ENCODE measurements at regions not wholly inside any gene's neighbourhood (a gene's known extent, or its start where the extent isn't known, plus 50 kb on each side); places are given as distances from the start of the nearest gene placed in this dataset.
"Not testable (repeated sequence)": the region's sequence is repeated elsewhere in the genome, so short reads cannot be mapped to it uniquely, and the experiment has no call there.

DNA sequence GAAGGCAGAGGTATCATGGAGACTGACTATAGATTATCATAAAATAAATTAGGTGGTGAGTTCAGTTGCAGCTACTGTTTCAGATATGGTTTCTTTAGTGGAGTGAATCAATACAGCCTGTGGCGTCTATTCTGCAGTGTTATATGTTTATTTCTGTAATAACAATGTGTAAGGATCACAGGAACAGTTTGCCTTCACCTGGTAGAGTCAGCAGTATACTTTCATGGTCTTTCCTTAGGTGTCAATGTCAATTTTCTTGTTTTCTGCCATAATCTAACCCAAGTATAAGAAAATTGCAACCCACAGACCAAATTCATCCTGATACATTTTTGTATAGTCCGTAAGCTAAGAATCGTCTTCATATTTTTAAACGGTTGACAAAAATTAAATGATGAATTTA is 140.4 kb upstream of the ATF7IP start:
- DNase-seq (ENCODE audit: low spot score in 2 of 2, unreplicated experiment in 2 of 2) = no peak
- H3K4me1 Mint-ChIP-seq = no peaks in the 10 kb centered on the region
- H3K36me3 Mint-ChIP-seq = peaks cover 12% of the 10 kb centered on the region
- no peak overlapping the region for H3K27ac Mint-ChIP-seq
- no peaks in the 10 kb centered on the region for H3K27me3 Mint-ChIP-seq (ENCODE audit: low read depth)
- no peak for TF ChIP-seq CTCF (IDR thresholded peaks at IDR 0.05; ENCODE audit: unreplicated experiment)
- H3K4me3 Mint-ChIP-seq = no peak overlapping the region
- peaks cover 18% of the 10 kb centered on the region for H3K9me3 Mint-ChIP-seq

DNA sequence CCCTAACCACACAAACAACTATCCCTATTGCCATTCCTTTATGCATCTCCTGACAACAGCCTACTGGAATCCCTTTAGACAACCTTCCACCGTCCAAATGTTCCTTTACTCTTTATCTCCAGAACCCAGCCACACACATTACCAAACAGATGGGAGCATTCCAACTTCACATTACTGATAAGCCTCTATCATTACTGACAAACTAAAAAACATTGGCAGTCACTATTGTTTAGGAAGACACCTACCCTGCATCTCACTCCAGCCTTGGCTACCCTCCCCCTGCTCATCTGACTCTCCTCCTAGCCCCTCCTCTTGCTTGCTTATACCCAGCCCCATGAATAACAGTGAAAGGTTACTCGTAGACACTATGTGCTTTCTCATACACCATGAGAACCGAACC is 130.3 kb upstream of the ATF7IP start:
- Mint-ChIP-seq H3K36me3 (peaks cover 28% of the 10 kb centered on the region), H3K9me3 (peaks cover 31% of the 10 kb centered on the region), H3K4me1 (peaks cover 15% of the 10 kb centered on the region)
- not testable (repeated sequence) for H3K27me3 Mint-ChIP-seq (ENCODE audit: low read depth); H3K4me3 Mint-ChIP-seq; H3K27ac Mint-ChIP-seq; DNase-seq (ENCODE audit: low spot score in 2 of 2, unreplicated experiment in 2 of 2)

- DNase-seq (ENCODE audit: low spot score in 2 of 2, unreplicated experiment in 2 of 2) = not testable (repeated sequence)
These were observed 128.8 kb upstream of the ATF7IP start for GRCh38 chr12:14236641-14237040.

DNA sequence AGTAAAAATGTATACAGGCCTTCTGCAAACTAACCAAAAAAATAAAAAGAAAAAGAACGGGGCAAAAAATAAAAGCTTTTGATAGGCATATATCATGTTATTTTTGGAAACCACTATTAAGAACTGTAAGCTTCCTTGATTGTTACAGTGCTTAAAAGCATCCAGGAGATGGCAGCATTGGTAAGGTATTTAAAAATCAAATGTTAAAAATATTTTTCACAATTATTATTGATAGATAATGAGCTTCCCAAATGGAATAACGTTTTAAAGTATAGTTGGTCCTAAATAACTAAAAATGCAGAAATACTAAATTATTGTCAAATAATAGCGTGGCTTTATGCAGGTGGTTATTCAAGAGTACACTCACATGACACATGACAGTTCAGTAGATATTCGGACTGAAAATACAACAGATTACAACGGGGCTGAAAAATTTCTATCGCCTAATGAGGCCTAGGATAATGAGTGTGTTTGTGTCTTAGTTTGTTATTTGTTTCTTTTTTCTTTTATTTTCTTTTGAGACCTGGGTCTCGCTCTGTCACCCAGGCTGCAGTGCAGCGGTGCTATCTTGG is 127.2 kb upstream of the ATF7IP start:
- peaks cover 13% of the 10 kb centered on the region for H3K36me3 Mint-ChIP-seq
- DNase-seq (ENCODE audit: low spot score in 2 of 2, unreplicated experiment in 2 of 2) = no peak
- peaks cover 21% of the 10 kb centered on the region for H3K4me1 Mint-ChIP-seq
- no peak overlapping the region for H3K4me3 Mint-ChIP-seq
- H3K27me3 Mint-ChIP-seq (ENCODE audit: low read depth) = no peaks in the 10 kb centered on the region
- H3K9me3 Mint-ChIP-seq = peaks cover 14% of the 10 kb centered on the region
- peak overlapping the region; percentile 54 for H3K27ac Mint-ChIP-seq
- peak; percentile 43 for TF ChIP-seq CTCF (IDR thresholded peaks at IDR 0.05; ENCODE audit: unreplicated experiment)

More at GRCh38 chr12:14236641-14237040, 128.8 kb upstream of the ATF7IP start:
- not testable (repeated sequence) for H3K27ac Mint-ChIP-seq; H3K4me3 Mint-ChIP-seq; H3K27me3 Mint-ChIP-seq (ENCODE audit: low read depth)
- Mint-ChIP-seq H3K36me3 (peaks cover 21% of the 10 kb centered on the region), H3K9me3 (peaks cover 22% of the 10 kb centered on the region), H3K4me1 (peaks cover 21% of the 10 kb centered on the region)

DNA sequence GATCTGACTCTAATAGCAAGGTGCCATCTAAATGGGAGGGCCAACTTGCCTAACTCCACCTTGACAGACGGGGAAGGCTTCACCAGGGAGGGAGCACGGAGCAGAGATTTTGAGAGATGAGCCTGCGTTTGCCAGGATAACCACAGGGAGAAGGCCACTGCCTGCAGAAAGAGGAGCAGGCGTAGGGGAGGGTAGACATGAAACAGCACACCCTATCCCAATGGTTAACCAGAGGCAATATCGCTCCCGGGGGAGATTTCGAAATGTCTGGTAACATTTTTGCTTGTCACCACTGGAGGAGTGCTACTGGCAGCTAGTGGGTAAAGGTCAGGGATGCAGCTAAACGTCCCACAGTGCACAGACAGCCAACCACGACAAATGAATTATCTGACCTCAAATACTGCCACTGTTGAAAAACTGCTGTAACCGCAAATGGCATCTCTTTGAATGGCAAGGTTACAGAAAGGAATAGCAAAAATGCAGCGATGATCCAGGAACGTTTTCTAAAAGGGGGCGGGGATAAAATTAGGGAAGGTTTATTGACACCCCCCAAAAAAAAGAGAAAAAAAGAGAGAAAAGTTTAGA is 126.0 kb upstream of the ATF7IP start:
- no peaks in the 10 kb centered on the region for H3K27me3 Mint-ChIP-seq (ENCODE audit: low read depth)
- H3K4me3 Mint-ChIP-seq = peak overlapping the region; percentile 9
- TF ChIP-seq CTCF (IDR thresholded peaks at IDR 0.05; ENCODE audit: unreplicated experiment) = no peak
- H3K27ac Mint-ChIP-seq = peak overlapping the region; percentile 90
- DNase-seq (ENCODE audit: low spot score in 2 of 2, unreplicated experiment in 2 of 2) = no peak
- H3K9me3 Mint-ChIP-seq = peaks cover 20% of the 10 kb centered on the region
- H3K36me3 Mint-ChIP-seq = peaks cover 19% of the 10 kb centered on the region
- peaks cover 23% of the 10 kb centered on the region for H3K4me1 Mint-ChIP-seq

GRCh38 chr12:14239935-14240872 is 125.3 kb upstream of the ATF7IP start:
- Mint-ChIP-seq H3K36me3 (peaks cover 20% of the 10 kb centered on the region), H3K27ac (peak overlapping the region; percentile 90), H3K4me1 (peaks cover 26% of the 10 kb centered on the region), H3K4me3 (peak overlapping the region; percentile 9), H3K9me3 (peaks cover 27% of the 10 kb centered on the region), H3K27me3 (ENCODE audit: low read depth) (no peaks in the 10 kb centered on the region)
- no peak for TF ChIP-seq CTCF (IDR thresholded peaks at IDR 0.05; ENCODE audit: unreplicated experiment)
- DNase-seq (ENCODE audit: low spot score in 2 of 2, unreplicated experiment in 2 of 2) = no peak
